Suprapubic skin (tissue), 3 donors: ENCODE measurements at regions not wholly inside any gene's neighbourhood (a gene's known extent, or its start where the extent isn't known, plus 50 kb on each side); places are given as distances from the start of the nearest gene placed in this dataset.

Source experiments
- CTCF ChIP-seq, 2 donors: fragments of 200-600 bp in 1 of 2; fragments of 450-650 bp in 1 of 2; sonication (generic) in 1 of 2; IDR thresholded peaks; one replicate each; pipeline ENCODE4 v1.5.1; 2016 to 2019; ENCODE audit warnings: antibody characterized with exemption in 2 of 2, mild to moderate bottlenecking in 1 of 2, moderate library complexity in 1 of 2
- POLR2A ChIP-seq, 2 donors: fragments of 450-650 bp; IDR thresholded peaks; one replicate each; pipeline ENCODE4 v1.6.1; 2017; ENCODE audit warnings: antibody characterized with exemption in 2 of 2, mild to moderate bottlenecking in 2 of 2, moderate library complexity in 2 of 2

- TF ChIP-seq CTCF (IDR thresholded peaks at IDR 0.05) = no peak
- no peak for TF ChIP-seq POLR2A (IDR thresholded peaks at IDR 0.05)
These were observed 233.5 kb downstream of the IL20RB start for GRCh38 chr3:137191133-137191923.
